RWPE1 (cell line): ENCODE measurements at regions not wholly inside any gene's neighbourhood (a gene's known extent, or its start where the extent isn't known, plus 50 kb on each side); places are given as distances from the start of the nearest gene placed in this dataset.

Experiments used
- CTCF ChIA-PET: fragments of 350-600 bp; sonication (Branson Sonifier 250); formaldehyde crosslinking; extraction: SDS; loops from one replicate; lab custom pipeline; 2021; lab: Yijun Ruan, JAX
- POLR2A ChIA-PET: fragments of 400-600 bp; formaldehyde crosslinking; extraction: SDS; loops from one replicate; lab custom pipeline; 2020; ENCODE audit warnings: antibody characterized with exemption; ENCODE audit not compliant: low non-redundant PET; lab: Yijun Ruan, JAX
- DNase-seq: peaks from one replicate; pipeline ENCODE4 v3.0.0; 2012; ENCODE audit warnings: low spot score
- H3K27ac ChIP-seq: fragments of 450-650 bp; 2 replicates; pipeline ENCODE4 v1.5.1; 2017
- CTCF ChIP-seq: fragments of 450-650 bp; conservative IDR thresholded peaks from 2 replicates; pipeline ENCODE4 v1.5.1; 2017; ENCODE audit warnings: low read depth, mild to moderate bottlenecking

DNA sequence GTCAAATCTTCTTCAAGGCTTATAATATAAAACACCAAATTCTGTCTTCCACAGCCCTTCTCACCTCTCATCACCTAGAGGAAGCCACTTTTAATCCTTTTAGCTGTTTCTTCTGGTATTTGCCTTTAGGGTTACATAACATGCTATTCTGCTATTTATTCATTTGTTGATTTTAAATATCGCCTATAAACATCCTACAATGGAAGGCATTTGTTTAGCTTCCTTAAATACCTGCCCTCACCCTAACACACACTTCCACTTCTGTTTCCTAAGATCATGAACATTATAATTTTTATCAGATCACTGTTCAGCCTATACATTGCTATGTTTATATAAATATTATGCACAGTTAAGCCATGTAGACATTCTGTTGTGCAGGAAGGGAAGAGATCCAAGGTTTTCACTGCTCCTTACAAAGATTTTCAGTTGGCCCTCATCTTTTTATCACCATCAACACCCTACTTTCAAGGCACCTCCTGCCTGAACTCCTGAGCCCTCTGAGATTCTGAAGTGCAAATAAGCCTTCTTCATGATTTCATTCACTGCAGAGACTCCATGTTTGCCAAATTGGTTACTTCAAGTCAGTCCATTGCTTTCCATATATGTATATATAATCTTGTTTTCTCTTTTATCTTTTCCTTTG, 356.9 kb upstream of the ACTBL2 start:
- no peak for TF ChIP-seq CTCF
- ChIA-PET CTCF (interaction anchor here (1.3 kb wide), 1 partner anchor 23 kb away, joined by 3 read pairs; no protein-coding TSS in a partner anchor), POLR2A (no interaction called here)
- no peak overlapping the region for H3K27ac ChIP-seq
- no peak for DNase-seq

- ChIA-PET CTCF (interaction anchor here (0.6 to 1.3 kb wide), 2 partner anchors 22 to 230 kb away, joined by 3 read pairs; no protein-coding TSS in a partner anchor), POLR2A (no interaction called here)
- no peak for TF ChIP-seq CTCF
- DNase-seq = peak; percentile 55
- no peak overlapping the region for H3K27ac ChIP-seq
Observed at GRCh38 chr5:57839025-57839424, 356.4 kb upstream of the ACTBL2 start.

DNA sequence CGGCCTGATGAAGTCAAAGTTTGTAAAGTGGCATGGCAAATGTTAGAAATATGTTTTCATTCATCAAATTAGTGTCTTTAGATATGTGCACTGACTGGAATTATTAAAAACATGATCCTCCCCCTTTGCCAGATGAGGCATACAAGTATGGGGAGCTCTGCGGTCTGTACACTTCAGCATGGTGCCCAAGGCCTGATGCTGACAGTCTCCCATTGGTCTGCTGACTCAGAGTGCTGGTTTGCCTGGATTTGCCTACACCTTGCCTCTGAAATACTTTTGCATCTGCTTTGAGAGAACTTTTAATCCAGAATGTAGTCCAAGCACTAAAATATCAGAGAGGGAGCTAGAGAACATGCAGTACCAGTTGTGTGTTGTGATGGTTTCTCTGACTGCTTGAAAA, 354.3 kb upstream of the ACTBL2 start:
- no peak for DNase-seq
- no peak for TF ChIP-seq CTCF
- POLR2A ChIA-PET = no interaction called here
- CTCF ChIA-PET = interaction anchor here (0.6 kb wide), 1 partner anchor 1757 kb away, joined by 3 read pairs; no protein-coding TSS in a partner anchor
- H3K27ac ChIP-seq = peak overlapping the region; percentile 68

DNA sequence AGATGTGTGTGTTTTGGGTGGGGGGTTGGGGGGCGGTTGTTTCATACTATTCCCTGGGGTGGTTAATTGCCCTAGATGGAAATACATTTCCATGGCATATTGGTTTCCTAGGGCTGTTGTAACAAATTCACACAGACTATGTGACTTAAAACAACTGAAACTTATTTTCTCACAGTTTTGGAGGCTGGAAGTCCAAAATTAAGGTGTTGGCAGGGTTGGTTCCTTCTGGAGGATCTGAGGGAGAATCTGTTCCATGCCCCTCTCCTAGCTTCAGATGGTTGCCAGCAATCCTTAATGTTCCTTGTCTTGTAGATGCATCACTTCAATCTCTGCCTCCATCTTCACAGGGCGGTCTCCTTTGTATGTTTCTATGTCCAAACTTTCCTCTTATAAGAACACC, 353.7 kb upstream of the ACTBL2 start:
- TF ChIP-seq CTCF = no peak
- ChIA-PET CTCF (no interaction called here), POLR2A (interaction anchor here (0.6 kb wide), 1 partner anchor 20 kb away, joined by 9 read pairs; no protein-coding TSS in a partner anchor)
- no peak overlapping the region for H3K27ac ChIP-seq
- no peak for DNase-seq

DNA sequence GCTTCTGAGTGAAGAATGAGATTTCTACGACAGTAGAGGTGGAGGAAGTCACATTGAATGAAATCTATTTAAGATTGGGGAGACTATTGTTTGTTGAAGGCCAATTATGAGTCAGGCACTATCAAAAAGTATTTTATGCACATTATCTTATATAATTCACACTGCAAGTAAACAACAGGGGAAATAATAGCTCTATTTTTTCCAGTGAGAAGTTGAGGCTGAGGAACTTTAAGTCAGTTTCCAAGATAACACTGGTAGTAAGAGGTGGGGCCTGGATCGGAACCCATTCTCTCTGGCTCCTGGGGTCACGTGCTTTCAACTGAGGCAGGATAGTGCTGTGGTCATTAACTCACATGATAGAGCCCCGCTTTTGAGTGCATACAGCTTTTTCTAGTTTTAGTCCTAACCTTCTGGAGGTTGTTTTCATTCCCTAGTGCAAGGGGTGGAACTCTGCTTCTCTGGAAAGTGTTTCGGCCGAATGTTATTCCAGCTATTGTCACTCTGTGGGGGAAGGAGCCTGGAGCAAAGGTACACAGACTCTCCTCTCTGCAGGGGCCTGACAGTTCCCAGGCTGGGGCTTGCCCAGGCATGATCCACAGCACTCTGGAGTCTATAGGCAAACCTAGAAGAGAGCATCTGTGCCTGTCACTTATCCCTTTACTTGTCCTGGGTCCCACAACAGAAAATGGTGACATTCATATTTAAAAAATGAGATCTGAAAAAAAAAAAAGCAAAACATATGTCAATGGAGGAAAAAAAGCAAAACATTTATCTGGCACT, 352.4 kb upstream of the ACTBL2 start:
- POLR2A ChIA-PET = interaction anchor here (0.6 kb wide), 1 partner anchor 14 kb away, joined by 7 read pairs; no protein-coding TSS in a partner anchor
- CTCF ChIA-PET = interaction anchor here (0.6 to 0.8 kb wide), 4 partner anchors 12 to 442 kb away, joined by 3 to 4 read pairs (median 4); no protein-coding TSS in a partner anchor
- DNase-seq = peak; percentile 72

More for the DNA sequence above, 352.4 kb upstream of the ACTBL2 start:
- peak overlapping the region; percentile 87 for H3K27ac ChIP-seq
- TF ChIP-seq CTCF = no peak
